WI38 (cell line): ENCODE measurements at regions not wholly inside any gene's neighbourhood (a gene's known extent, or its start where the extent isn't known, plus 50 kb on each side); places are given as distances from the start of the nearest gene placed in this dataset.

Source experiments
- H3K4me3 ChIP-seq: 2 replicates; pipeline ENCODE4 v1.5.1; 2011; ENCODE audit warnings: low read depth, mild to moderate bottlenecking, control low read depth, low read length
- CTCF ChIP-seq: IDR thresholded peaks from 2 replicates; pipeline ENCODE4 v1.5.1; 2012; ENCODE audit warnings: low read depth, mild to moderate bottlenecking, control low read depth, low read length

- no peak for TF ChIP-seq CTCF
Measured at GRCh38 chr18:39801010-39801409, 2154.0 kb upstream of the PIK3C3 start.

GRCh38 chr18:39799006-39799405, 2156.0 kb upstream of the PIK3C3 start:
- H3K4me3 ChIP-seq, result peak overlapping the region; percentile 66; the same call in 1 of the 2 replicates
- no peak for TF ChIP-seq CTCF

More at GRCh38 chr18:39801010-39801409, 2154.0 kb upstream of the PIK3C3 start:
- H3K4me3 ChIP-seq, result no peak overlapping the region

- no peak for TF ChIP-seq CTCF
- H3K4me3 ChIP-seq, result no peak overlapping the region
Measured at GRCh38 chr18:39796393-39796792, 2158.6 kb upstream of the PIK3C3 start.

GRCh38 chr18:39795350-39795749, 2159.7 kb upstream of the PIK3C3 start:
- no peak for TF ChIP-seq CTCF

GRCh38 chr18:39793609-39794008, 2161.4 kb upstream of the PIK3C3 start:
- no peak for TF ChIP-seq CTCF
- no peak overlapping the region for H3K4me3 ChIP-seq

More at GRCh38 chr18:39795350-39795749, 2159.7 kb upstream of the PIK3C3 start:
- no peak overlapping the region for H3K4me3 ChIP-seq

- H3K4me3 ChIP-seq, result no peak overlapping the region
- TF ChIP-seq CTCF, result no peak
Measured at GRCh38 chr18:39788383-39788782, 2166.7 kb upstream of the PIK3C3 start.

- no peak overlapping the region for H3K4me3 ChIP-seq
- no peak for TF ChIP-seq CTCF
Measured at GRCh38 chr18:39786477-39786876, 2168.6 kb upstream of the PIK3C3 start.
